Smooth muscle cell (in vitro differentiated cells): ENCODE measurements at regions not wholly inside any gene's neighbourhood (a gene's known extent, or its start where the extent isn't known, plus 50 kb on each side); places are given as distances from the start of the nearest gene placed in this dataset. TPM values are rescaled to one million over a fixed set of nuclear protein-coding genes. Genes with fewer than 3 reads are reported as not detected.
"Not testable (repeated sequence)": the region's sequence is repeated elsewhere in the genome, so short reads cannot be mapped to it uniquely, and the experiment has no call there.

Source experiments
- DNase-seq: peaks from one replicate; lab custom pipeline; 2025; ENCODE audit not compliant: unreplicated experiment; lab: John Stamatoyannopoulos, UW
- H2AFZ ChIP-seq: fragments of 200-600 bp; sonication (generic); 2 replicates; pipeline ENCODE4 v1.6.0; 2016; ENCODE audit warnings: antibody characterized with exemption, low read depth, mild to moderate bottlenecking
- H3F3A ChIP-seq: fragments of 200-600 bp; sonication (generic); 2 replicates; pipeline ENCODE4 v1.6.0; 2017; ENCODE audit warnings: antibody characterized with exemption, low read depth
- H3K27ac ChIP-seq: fragments of 200-600 bp; sonication (generic); 2 replicates; pipeline ENCODE4 v1.5.1; 2016; ENCODE audit warnings: low read depth, mild to moderate bottlenecking
- H3K27me3 ChIP-seq: fragments of 200-600 bp; sonication (generic); 2 replicates; pipeline ENCODE4 v1.6.1; 2016; ENCODE audit warnings: low read depth, mild to moderate bottlenecking
- H3K36me3 ChIP-seq: fragments of 200-600 bp; sonication (generic); 2 replicates; pipeline ENCODE4 v1.5.1; 2016; ENCODE audit warnings: low read depth
- H3K4me1 ChIP-seq: fragments of 200-600 bp; sonication (generic); 2 replicates; pipeline ENCODE4 v1.5.1; 2016; ENCODE audit warnings: low read depth
- H3K4me2 ChIP-seq: fragments of 200-600 bp; sonication (generic); 2 replicates; pipeline ENCODE4 v1.6.0; 2016; ENCODE audit warnings: mild to moderate bottlenecking
- H3K4me3 ChIP-seq: fragments of 200-600 bp; sonication (generic); 2 replicates; pipeline ENCODE4 v1.5.1; 2016; ENCODE audit warnings: mild to moderate bottlenecking
- H3K79me2 ChIP-seq: fragments of 200-600 bp; sonication (generic); 2 replicates; pipeline ENCODE4 v1.6.0; 2016; ENCODE audit warnings: low read depth, mild to moderate bottlenecking
- H3K9ac ChIP-seq: fragments of 200-600 bp; sonication (generic); 2 replicates; pipeline ENCODE4 v1.6.0; 2016; ENCODE audit warnings: low read depth
- H3K9me3 ChIP-seq: fragments of 200-600 bp; sonication (generic); replicated peaks from 2 replicates; pipeline ENCODE4 v1.5.1; 2016; ENCODE audit warnings: low read depth
- H4K20me1 ChIP-seq: fragments of 200-600 bp; sonication (generic); 2 replicates; pipeline ENCODE4 v1.6.0; 2016; ENCODE audit warnings: low read depth
- CTCF ChIP-seq: fragments of 200-600 bp; sonication (generic); IDR thresholded peaks from 2 replicates; pipeline ENCODE4 v1.5.1; 2017; ENCODE audit warnings: borderline replicate concordance, mild to moderate bottlenecking, antibody characterized with exemption; ENCODE audit not compliant: insufficient read depth, poor library complexity, severe bottlenecking
- WGBS: methylation state at CpG from one replicate; pipeline ENCODE4 v1.1.7; 2016; ENCODE audit warnings: low lambda C conversion rate; 5-methylcytosine and 5-hydroxymethylcytosine counted together
- microRNA counts: library from miRNA; unstranded; fragments of <30 nt; microRNA quantifications from one replicate; lab custom pipeline; 2016
- microRNA-seq: library from miRNA; unstranded; fragments of <30 nt; microRNA quantifications from one replicate; pipeline ENCODE4, GENCODE V29; 2016; ENCODE audit warnings: borderline number of aligned reads
- small RNA-seq: library from RNA; depleted of rRNA; stranded (forward); fragments of <200 nt; gene quantifications from one replicate; pipeline ENCODE3, GENCODE V24; 2014

DNA sequence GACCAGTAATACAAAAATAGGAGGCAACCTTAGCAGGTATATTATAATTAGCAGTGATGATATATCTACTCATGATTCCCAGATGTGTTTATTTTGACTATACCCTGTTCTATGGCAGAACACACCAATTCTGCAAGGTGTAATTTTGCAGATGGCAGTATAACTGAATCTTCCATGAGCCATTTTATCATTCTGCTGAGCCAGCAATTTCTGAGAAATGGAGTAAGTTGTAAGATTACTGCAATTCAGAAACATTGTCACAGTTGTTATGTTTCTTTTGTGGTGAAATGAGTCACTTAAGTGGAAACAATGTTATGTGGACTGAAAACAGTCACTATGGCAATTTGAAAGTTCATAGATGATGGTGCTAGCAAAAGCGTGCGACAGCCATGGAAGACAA, 63.7 kb upstream of the RIMS1 start:
- Histone ChIP-seq H3K4me3 (no peak overlapping the region), H3K27me3 (no peaks in the 10 kb centered on the region), H4K20me1 (no peaks in the 10 kb centered on the region), H3F3A (no peaks in the 10 kb centered on the region), H3K4me1 (no peaks in the 10 kb centered on the region), H3K9ac (no peak overlapping the region), H3K36me3 (no peaks in the 10 kb centered on the region), H3K79me2 (no peaks in the 10 kb centered on the region), H3K27ac (no peak overlapping the region), H3K4me2 (no peak overlapping the region), H3K9me3 (no peaks in the 10 kb centered on the region), H2AFZ (no peak overlapping the region)
- WGBS = 97% methylated on average over 2 of the region's 2 CpGs
- no peak for DNase-seq
- TF ChIP-seq CTCF = no peak

DNA sequence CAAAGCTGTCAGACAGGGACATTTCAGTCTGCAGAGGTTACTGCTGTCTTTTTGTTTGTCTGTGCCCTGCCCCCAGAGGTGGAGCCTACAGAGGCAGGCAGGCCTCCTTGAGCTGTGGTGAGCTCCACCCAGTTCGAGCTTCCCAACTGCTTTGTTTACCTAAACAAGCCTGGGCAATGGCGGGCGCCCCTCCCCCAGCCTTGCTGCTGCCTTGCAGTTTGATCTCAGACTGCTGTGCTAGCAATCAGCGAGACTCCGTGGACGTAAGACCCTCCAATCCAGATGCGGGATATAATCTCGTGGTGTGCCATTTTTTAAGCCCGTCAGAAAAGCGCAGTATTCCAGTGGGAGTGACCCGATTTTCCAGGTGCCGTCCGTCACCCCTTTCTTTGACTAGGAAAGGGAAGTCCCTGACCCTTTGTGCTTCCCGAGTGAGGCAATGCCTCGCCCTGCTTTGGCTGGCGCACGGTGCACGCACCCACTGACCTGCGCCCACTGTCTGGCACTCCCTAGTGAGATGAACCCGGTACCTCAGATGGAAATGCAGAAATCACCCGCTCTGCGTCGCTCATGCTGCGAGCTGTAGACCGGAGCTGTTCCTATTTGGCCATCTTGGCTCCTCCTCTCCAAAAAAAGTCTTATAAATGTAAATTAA, 54.1 kb upstream of the RIMS1 start:
- not testable (repeated sequence) for DNase-seq

More for the DNA sequence above, 54.1 kb upstream of the RIMS1 start:
- H3K27me3 ChIP-seq, H3K4me2 ChIP-seq, H3K4me3 ChIP-seq, H3K27ac ChIP-seq, H3K79me2 ChIP-seq, H3F3A ChIP-seq, H3K4me1 ChIP-seq, H3K9ac ChIP-seq, H3K9me3 ChIP-seq, H3K36me3 ChIP-seq, H4K20me1 ChIP-seq, H2AFZ ChIP-seq: not testable (repeated sequence)
- 95% methylated on average over 25 of the region's 25 CpGs for WGBS

MicroRNAs encoded in the stretch of these regions (microRNA counts, 767-probe panel; counts per million panel counts)
- microRNA hsa-miR-30a-5p (lab: Ali Mortazavi, UCI) = 2,201 counts per million, percentile 8 among the panel's probes with 10 or more counts

Small RNAs in the stretch of these regions (microRNA-seq; reads per million reads assigned to microRNA genes)
- gene MIR30A (3,415 reads per million, percentile 88 among the genes with 10 or more reads in this experiment), gene MIR30C2 (77.2 reads per million, percentile 51 among the genes with 10 or more reads in this experiment)

Small RNAs in the stretch of these regions (small RNA-seq; reads per million reads assigned to genes)
- gene MIR30A (672 reads per million, percentile 100 among the genes with 10 or more reads in this experiment), gene MIR30C2 (3.3 reads per million, percentile 55 among the genes with 10 or more reads in this experiment), gene RNU4-66P (not detected)
